WTC11 (cell line): ENCODE measurements at regions not wholly inside any gene's neighbourhood (a gene's known extent, or its start where the extent isn't known, plus 50 kb on each side); places are given as distances from the start of the nearest gene placed in this dataset.

ENCODE experiments used
- ATAC-seq: fragments of 200-7000 bp; cut with Tn5 transposase; 2 replicates; pipeline ENCODE4 v1.10.0; 2021; ENCODE audit warnings: mild to moderate bottlenecking, moderate library complexity
- CTCF ChIA-PET: fragments of 300-600 bp; sonication (Branson Sonifier 250); formaldehyde crosslinking; loops from one replicate; lab custom pipeline; 2021; ENCODE audit warnings: antibody characterized with exemption; lab: Charles Lee
- POLR2A ChIA-PET: fragments of 350-600 bp; sonication (Branson Sonifier 250); formaldehyde crosslinking; loops from one replicate; lab custom pipeline; 2021; ENCODE audit warnings: antibody characterized with exemption; lab: Charles Lee
- DNase-seq: peaks from one replicate; pipeline ENCODE4 v3.0.0; 2021; ENCODE audit warnings: low spot score
- H3K27ac Mint-ChIP-seq: 2 replicates; pipeline ENCODE4 v1.8.0; 2021; ENCODE audit warnings: mixed read lengths
- H3K27me3 Mint-ChIP-seq: 2 replicates; pipeline ENCODE4 v1.8.0; 2021; ENCODE audit warnings: low read depth, mild to moderate bottlenecking, moderate library complexity, mixed read lengths
- H3K36me3 Mint-ChIP-seq: 2 replicates; pipeline ENCODE4 v1.8.0; 2021; ENCODE audit warnings: mixed read lengths
- H3K4me1 Mint-ChIP-seq: 2 replicates; pipeline ENCODE4 v1.8.0; 2022; ENCODE audit warnings: mixed read lengths
- H3K4me3 Mint-ChIP-seq: 2 replicates; pipeline ENCODE4 v1.8.0; 2021; ENCODE audit warnings: mild to moderate bottlenecking, moderate library complexity, mixed read lengths
- H3K9me3 Mint-ChIP-seq: 2 replicates; pipeline ENCODE4 v1.8.0; 2021; ENCODE audit warnings: mixed read lengths
- ATF1 ChIP-seq: sonication (generic); formaldehyde crosslinking; IDR thresholded peaks from 2 replicates; pipeline ENCODE4 v1.8.1; 2023; ENCODE audit warnings: mild to moderate bottlenecking, moderate library complexity, missing genetic modification reagents
- FOXK1 ChIP-seq: sonication (generic); formaldehyde crosslinking; IDR thresholded peaks from 2 replicates; pipeline ENCODE4 v1.8.0; 2022; ENCODE audit warnings: mild to moderate bottlenecking, moderate library complexity, missing genetic modification reagents
- GABPB1 ChIP-seq: sonication (generic); formaldehyde crosslinking; IDR thresholded peaks from 2 replicates; pipeline ENCODE4 v1.8.1; 2023; ENCODE audit warnings: mild to moderate bottlenecking, missing genetic modification reagents
- GRHL2 ChIP-seq: fragments of 250-450 bp; sonication (Bioruptor Pico); IDR thresholded peaks from 2 replicates; pipeline ENCODE4 v1.8.0; 2022; ENCODE audit warnings: mild to moderate bottlenecking, moderate library complexity; ENCODE audit not compliant: insufficient replicate concordance, severe bottlenecking
- GTF2I ChIP-seq: fragments of 250-450 bp; sonication (Bioruptor Pico); conservative IDR thresholded peaks from 2 replicates; pipeline ENCODE4 v1.4.0; 2021; ENCODE audit warnings: mild to moderate bottlenecking
- IRF2 ChIP-seq: sonication (generic); formaldehyde crosslinking; IDR thresholded peaks from 2 replicates; pipeline ENCODE4 v1.8.0; 2022; ENCODE audit warnings: low read depth, missing genetic modification reagents, borderline replicate concordance
- RORB ChIP-seq: fragments of 250-450 bp; sonication (Bioruptor Pico); IDR thresholded peaks from 2 replicates; pipeline ENCODE4 v1.9.0; 2021; ENCODE audit warnings: mild to moderate bottlenecking
- TEAD1 ChIP-seq: sonication (generic); formaldehyde crosslinking; IDR thresholded peaks from 2 replicates; pipeline ENCODE4 v1.8.0; 2022; ENCODE audit warnings: mild to moderate bottlenecking, missing genetic modification reagents
- TEAD4 ChIP-seq: sonication (generic); formaldehyde crosslinking; IDR thresholded peaks from 2 replicates; pipeline ENCODE4 v1.8.0; 2022; ENCODE audit warnings: mild to moderate bottlenecking, missing genetic modification reagents
- ZNF232 ChIP-seq: sonication (generic); formaldehyde crosslinking; IDR thresholded peaks from 2 replicates; pipeline ENCODE4 v1.8.0; 2022; ENCODE audit warnings: mild to moderate bottlenecking, missing genetic modification reagents
- ZNF396 ChIP-seq: fragments of 250-450 bp; sonication (Bioruptor Pico); IDR thresholded peaks from 2 replicates; pipeline ENCODE4 v1.8.0; 2021; ENCODE audit warnings: mild to moderate bottlenecking, moderate library complexity, borderline replicate concordance
- ZNF423 ChIP-seq: fragments of 250-450 bp; sonication (Bioruptor Pico); IDR thresholded peaks from 2 replicates; pipeline ENCODE4 v2.1.2; 2022; ENCODE audit warnings: mild to moderate bottlenecking, moderate library complexity
- TF ChIP-seq, protein P1 (sequence below): sonication (generic); formaldehyde crosslinking; IDR thresholded peaks from 2 replicates; pipeline ENCODE4 v1.8.0; 2022; ENCODE audit warnings: missing genetic modification reagents
- TF ChIP-seq, protein P2 (sequence below): fragments of 250-450 bp; sonication (Bioruptor Pico); IDR thresholded peaks from 2 replicates; pipeline ENCODE4 v1.9.0; 2021; ENCODE audit warnings: mild to moderate bottlenecking
- TF ChIP-seq, protein P3 (sequence below): sonication (generic); formaldehyde crosslinking; IDR thresholded peaks from 2 replicates; pipeline ENCODE4 v1.8.1; 2023; ENCODE audit warnings: mild to moderate bottlenecking, missing genetic modification reagents, moderate library complexity
- TF ChIP-seq, protein P4 (sequence below): sonication (generic); formaldehyde crosslinking; IDR thresholded peaks from 2 replicates; pipeline ENCODE4 v1.8.1; 2022; ENCODE audit warnings: low read depth, missing genetic modification reagents, borderline replicate concordance
- TF ChIP-seq, protein P5 (sequence below): fragments of 250-450 bp; sonication (Bioruptor Pico); IDR thresholded peaks from 2 replicates; pipeline ENCODE4 v1.8.0; 2021; ENCODE audit warnings: mild to moderate bottlenecking
- TF ChIP-seq, protein P6 (sequence below): fragments of 250-450 bp; sonication (Bioruptor Pico); IDR thresholded peaks from 2 replicates; pipeline ENCODE4 v1.9.0; 2021; ENCODE audit warnings: mild to moderate bottlenecking, borderline replicate concordance

DNA sequence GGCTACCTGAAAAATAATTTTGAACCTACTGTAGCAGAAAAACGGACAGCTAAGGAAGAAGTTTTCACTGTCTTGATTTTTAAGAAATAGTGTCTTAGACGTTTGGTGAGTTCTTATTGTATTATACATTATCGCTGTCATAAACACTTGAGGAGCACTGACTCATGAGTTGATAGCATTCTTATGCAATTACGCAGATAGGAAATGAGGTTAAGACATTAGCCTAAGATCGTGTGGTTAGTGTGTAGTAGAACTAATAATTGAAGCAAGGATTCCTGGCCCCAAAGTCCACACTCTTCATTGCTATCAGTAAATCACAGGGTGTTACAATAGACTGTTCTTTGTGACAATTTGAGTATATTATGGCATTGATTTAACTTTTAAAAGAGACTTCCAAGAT is 238.1 kb downstream of the ARAP2 start (continued):
- TF ChIP-seq, protein P1, sequence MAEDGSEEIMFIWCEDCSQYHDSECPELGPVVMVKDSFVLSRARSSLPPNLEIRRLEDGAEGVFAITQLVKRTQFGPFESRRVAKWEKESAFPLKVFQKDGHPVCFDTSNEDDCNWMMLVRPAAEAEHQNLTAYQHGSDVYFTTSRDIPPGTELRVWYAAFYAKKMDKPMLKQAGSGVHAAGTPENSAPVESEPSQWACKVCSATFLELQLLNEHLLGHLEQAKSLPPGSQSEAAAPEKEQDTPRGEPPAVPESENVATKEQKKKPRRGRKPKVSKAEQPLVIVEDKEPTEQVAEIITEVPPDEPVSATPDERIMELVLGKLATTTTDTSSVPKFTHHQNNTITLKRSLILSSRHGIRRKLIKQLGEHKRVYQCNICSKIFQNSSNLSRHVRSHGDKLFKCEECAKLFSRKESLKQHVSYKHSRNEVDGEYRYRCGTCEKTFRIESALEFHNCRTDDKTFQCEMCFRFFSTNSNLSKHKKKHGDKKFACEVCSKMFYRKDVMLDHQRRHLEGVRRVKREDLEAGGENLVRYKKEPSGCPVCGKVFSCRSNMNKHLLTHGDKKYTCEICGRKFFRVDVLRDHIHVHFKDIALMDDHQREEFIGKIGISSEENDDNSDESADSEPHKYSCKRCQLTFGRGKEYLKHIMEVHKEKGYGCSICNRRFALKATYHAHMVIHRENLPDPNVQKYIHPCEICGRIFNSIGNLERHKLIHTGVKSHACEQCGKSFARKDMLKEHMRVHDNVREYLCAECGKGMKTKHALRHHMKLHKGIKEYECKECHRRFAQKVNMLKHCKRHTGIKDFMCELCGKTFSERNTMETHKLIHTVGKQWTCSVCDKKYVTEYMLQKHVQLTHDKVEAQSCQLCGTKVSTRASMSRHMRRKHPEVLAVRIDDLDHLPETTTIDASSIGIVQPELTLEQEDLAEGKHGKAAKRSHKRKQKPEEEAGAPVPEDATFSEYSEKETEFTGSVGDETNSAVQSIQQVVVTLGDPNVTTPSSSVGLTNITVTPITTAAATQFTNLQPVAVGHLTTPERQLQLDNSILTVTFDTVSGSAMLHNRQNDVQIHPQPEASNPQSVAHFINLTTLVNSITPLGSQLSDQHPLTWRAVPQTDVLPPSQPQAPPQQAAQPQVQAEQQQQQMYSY, result no peak
- TF ChIP-seq, protein P2, sequence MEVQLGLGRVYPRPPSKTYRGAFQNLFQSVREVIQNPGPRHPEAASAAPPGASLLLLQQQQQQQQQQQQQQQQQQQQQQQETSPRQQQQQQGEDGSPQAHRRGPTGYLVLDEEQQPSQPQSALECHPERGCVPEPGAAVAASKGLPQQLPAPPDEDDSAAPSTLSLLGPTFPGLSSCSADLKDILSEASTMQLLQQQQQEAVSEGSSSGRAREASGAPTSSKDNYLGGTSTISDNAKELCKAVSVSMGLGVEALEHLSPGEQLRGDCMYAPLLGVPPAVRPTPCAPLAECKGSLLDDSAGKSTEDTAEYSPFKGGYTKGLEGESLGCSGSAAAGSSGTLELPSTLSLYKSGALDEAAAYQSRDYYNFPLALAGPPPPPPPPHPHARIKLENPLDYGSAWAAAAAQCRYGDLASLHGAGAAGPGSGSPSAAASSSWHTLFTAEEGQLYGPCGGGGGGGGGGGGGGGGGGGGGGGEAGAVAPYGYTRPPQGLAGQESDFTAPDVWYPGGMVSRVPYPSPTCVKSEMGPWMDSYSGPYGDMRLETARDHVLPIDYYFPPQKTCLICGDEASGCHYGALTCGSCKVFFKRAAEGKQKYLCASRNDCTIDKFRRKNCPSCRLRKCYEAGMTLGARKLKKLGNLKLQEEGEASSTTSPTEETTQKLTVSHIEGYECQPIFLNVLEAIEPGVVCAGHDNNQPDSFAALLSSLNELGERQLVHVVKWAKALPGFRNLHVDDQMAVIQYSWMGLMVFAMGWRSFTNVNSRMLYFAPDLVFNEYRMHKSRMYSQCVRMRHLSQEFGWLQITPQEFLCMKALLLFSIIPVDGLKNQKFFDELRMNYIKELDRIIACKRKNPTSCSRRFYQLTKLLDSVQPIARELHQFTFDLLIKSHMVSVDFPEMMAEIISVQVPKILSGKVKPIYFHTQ (CRISPR knock-in tag), result no peak
- TF ChIP-seq TEAD1 (CRISPR knock-in tag) (no peak), TEAD4 (no peak)
- TF ChIP-seq, protein P3, sequence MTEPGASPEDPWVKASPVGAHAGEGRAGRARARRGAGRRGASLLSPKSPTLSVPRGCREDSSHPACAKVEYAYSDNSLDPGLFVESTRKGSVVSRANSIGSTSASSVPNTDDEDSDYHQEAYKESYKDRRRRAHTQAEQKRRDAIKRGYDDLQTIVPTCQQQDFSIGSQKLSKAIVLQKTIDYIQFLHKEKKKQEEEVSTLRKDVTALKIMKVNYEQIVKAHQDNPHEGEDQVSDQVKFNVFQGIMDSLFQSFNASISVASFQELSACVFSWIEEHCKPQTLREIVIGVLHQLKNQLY (CRISPR knock-in tag), result no peak

DNA sequence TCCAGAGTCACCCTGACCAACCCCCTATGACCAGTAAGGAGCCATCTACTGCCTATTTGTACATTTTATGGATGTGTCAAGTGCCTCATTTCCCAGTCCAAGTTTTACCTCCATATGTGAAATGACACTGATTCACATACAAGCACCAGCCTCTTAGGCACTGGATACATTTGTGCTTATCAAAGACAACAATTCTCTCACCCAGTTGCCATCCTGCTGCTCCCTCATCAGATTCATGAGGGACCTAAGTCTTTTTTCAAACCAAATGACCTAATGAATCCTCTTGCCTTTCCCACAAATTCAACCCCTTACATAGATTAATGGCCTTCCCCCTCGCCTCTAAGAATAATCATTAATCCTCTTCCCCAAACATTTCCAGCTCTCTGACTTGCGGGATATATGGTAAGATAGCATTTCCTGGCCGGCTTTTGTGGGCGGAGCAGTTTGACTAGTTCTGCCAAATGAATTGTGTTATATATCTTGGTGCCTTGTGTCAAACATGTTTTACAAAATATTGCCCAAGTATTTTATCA is 233.9 kb downstream of the ARAP2 start:
- H3K4me3 Mint-ChIP-seq, result no peak overlapping the region
- ATAC-seq, result no peak
- peaks cover 11% of the 10 kb centered on the region for H3K9me3 Mint-ChIP-seq
- POLR2A ChIA-PET, result no interaction called here
- no peaks in the 10 kb centered on the region for H3K27me3 Mint-ChIP-seq
- H3K4me1 Mint-ChIP-seq, result no peaks in the 10 kb centered on the region
- CTCF ChIA-PET, result no interaction called here
- TF ChIP-seq, protein P3 (CRISPR knock-in tag), result no peak
- TF ChIP-seq, protein P4, sequence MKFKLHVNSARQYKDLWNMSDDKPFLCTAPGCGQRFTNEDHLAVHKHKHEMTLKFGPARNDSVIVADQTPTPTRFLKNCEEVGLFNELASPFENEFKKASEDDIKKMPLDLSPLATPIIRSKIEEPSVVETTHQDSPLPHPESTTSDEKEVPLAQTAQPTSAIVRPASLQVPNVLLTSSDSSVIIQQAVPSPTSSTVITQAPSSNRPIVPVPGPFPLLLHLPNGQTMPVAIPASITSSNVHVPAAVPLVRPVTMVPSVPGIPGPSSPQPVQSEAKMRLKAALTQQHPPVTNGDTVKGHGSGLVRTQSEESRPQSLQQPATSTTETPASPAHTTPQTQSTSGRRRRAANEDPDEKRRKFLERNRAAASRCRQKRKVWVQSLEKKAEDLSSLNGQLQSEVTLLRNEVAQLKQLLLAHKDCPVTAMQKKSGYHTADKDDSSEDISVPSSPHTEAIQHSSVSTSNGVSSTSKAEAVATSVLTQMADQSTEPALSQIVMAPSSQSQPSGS, result no peak
- TF ChIP-seq ZNF423 (CRISPR knock-in tag), result no peak
- TF ChIP-seq GTF2I, result no peak
- no peak for TF ChIP-seq GABPB1 (CRISPR knock-in tag)
- TF ChIP-seq, protein P5, sequence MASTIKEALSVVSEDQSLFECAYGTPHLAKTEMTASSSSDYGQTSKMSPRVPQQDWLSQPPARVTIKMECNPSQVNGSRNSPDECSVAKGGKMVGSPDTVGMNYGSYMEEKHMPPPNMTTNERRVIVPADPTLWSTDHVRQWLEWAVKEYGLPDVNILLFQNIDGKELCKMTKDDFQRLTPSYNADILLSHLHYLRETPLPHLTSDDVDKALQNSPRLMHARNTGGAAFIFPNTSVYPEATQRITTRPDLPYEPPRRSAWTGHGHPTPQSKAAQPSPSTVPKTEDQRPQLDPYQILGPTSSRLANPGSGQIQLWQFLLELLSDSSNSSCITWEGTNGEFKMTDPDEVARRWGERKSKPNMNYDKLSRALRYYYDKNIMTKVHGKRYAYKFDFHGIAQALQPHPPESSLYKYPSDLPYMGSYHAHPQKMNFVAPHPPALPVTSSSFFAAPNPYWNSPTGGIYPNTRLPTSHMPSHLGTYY, result no peak
- no peak for TF ChIP-seq GRHL2 (CRISPR knock-in tag)
- TF ChIP-seq ATF1 (CRISPR knock-in tag), result no peak
- TF ChIP-seq ZNF232 (CRISPR knock-in tag), result no peak
- no peak overlapping the region for H3K27ac Mint-ChIP-seq
- no peaks in the 10 kb centered on the region for H3K36me3 Mint-ChIP-seq
- no peak for DNase-seq

DNA sequence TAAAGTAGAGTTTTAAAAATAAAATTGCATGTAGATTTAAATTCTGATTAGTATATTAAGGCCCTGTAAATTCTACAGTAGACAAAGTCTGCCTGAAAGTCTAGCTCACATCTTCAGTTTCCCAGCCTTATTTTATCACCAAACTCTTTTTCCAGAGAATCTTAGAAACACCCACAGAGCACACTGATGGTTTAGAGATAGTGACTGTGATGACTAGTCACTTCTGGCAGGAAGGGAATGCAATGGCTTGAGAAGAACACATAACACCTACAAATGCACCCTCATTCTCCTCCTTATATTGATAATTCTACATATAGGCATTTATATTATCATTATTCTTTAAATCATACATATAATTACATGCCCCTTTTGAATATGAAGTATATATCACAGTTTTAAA is 232.9 kb downstream of the ARAP2 start:
- ChIA-PET CTCF (no interaction called here), POLR2A (no interaction called here)
- Mint-ChIP-seq H3K4me1 (no peaks in the 10 kb centered on the region), H3K9me3 (peaks cover 14% of the 10 kb centered on the region), H3K4me3 (no peak overlapping the region), H3K36me3 (no peaks in the 10 kb centered on the region), H3K27me3 (no peaks in the 10 kb centered on the region), H3K27ac (no peak overlapping the region)
- TF ChIP-seq ZNF396 (CRISPR knock-in tag) (no peak), FOXK1 (no peak), RORB (CRISPR knock-in tag) (no peak), IRF2 (CRISPR knock-in tag) (no peak)
- TF ChIP-seq, protein P6, sequence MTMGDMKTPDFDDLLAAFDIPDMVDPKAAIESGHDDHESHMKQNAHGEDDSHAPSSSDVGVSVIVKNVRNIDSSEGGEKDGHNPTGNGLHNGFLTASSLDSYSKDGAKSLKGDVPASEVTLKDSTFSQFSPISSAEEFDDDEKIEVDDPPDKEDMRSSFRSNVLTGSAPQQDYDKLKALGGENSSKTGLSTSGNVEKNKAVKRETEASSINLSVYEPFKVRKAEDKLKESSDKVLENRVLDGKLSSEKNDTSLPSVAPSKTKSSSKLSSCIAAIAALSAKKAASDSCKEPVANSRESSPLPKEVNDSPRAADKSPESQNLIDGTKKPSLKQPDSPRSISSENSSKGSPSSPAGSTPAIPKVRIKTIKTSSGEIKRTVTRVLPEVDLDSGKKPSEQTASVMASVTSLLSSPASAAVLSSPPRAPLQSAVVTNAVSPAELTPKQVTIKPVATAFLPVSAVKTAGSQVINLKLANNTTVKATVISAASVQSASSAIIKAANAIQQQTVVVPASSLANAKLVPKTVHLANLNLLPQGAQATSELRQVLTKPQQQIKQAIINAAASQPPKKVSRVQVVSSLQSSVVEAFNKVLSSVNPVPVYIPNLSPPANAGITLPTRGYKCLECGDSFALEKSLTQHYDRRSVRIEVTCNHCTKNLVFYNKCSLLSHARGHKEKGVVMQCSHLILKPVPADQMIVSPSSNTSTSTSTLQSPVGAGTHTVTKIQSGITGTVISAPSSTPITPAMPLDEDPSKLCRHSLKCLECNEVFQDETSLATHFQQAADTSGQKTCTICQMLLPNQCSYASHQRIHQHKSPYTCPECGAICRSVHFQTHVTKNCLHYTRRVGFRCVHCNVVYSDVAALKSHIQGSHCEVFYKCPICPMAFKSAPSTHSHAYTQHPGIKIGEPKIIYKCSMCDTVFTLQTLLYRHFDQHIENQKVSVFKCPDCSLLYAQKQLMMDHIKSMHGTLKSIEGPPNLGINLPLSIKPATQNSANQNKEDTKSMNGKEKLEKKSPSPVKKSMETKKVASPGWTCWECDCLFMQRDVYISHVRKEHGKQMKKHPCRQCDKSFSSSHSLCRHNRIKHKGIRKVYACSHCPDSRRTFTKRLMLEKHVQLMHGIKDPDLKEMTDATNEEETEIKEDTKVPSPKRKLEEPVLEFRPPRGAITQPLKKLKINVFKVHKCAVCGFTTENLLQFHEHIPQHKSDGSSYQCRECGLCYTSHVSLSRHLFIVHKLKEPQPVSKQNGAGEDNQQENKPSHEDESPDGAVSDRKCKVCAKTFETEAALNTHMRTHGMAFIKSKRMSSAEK (CRISPR knock-in tag), result no peak
- no peak for ATAC-seq
- no peak for DNase-seq
